Prostate gland (tissue), 2 donors: ENCODE measurements at regions not wholly inside any gene's neighbourhood (a gene's known extent, or its start where the extent isn't known, plus 50 kb on each side); places are given as distances from the start of the nearest gene placed in this dataset.

Experiments
- CTCF ChIP-seq, 4 experiments: fragments of 200-600 bp in 2 of 4; fragments of 450-650 bp in 2 of 4; sonication (generic) in 2 of 4; IDR thresholded peaks; 1 replicate in 3 of 4; 2 replicates in 1 of 4; pipeline ENCODE4 v1.5.1; 2016 to 2019; ENCODE audit warnings: antibody characterized with exemption in 4 of 4, mild to moderate bottlenecking in 2 of 4, moderate library complexity in 2 of 4
- POLR2A ChIP-seq: fragments of 450-650 bp; IDR thresholded peaks from one replicate; pipeline ENCODE4 v1.6.1; 2016; ENCODE audit warnings: antibody characterized with exemption, mild to moderate bottlenecking
- POLR2AphosphoS5 ChIP-seq: sonication (generic); formaldehyde crosslinking; IDR thresholded peaks from one replicate; pipeline ENCODE4 v1.6.1; 2017; ENCODE audit warnings: antibody characterized with exemption

- TF ChIP-seq CTCF (IDR thresholded peaks at IDR 0.05), result no peak
- no peak for TF ChIP-seq POLR2A
- TF ChIP-seq POLR2AphosphoS5, result no peak
Measured at GRCh38 chr2:4678927-4679326, 975.6 kb downstream of the DCDC2C start.
